HEK293 (cell line): ENCODE measurements at regions not wholly inside any gene's neighbourhood (a gene's known extent, or its start where the extent isn't known, plus 50 kb on each side); places are given as distances from the start of the nearest gene placed in this dataset.

Experiments
- CTCF ChIA-PET: fragments of 350-600 bp; formaldehyde crosslinking; extraction: SDS; loops from one replicate; lab custom pipeline; 2021; ENCODE audit warnings: antibody characterized with exemption; lab: Yijun Ruan, JAX
- POLR2A ChIA-PET: fragments of 300-600 bp; formaldehyde crosslinking; extraction: SDS; loops from one replicate; lab custom pipeline; 2020; ENCODE audit warnings: antibody characterized with exemption, inconsistent platforms; lab: Yijun Ruan, JAX
- H3K27ac ChIP-seq: fragments of 200-500 bp; sonication (Bioruptor generic); 2 replicates; pipeline ENCODE4 v1.5.1; 2014; ENCODE audit warnings: low read depth, low read length, control low read depth, inconsistent platforms; ENCODE audit errors: extremely low read depth
- H3K36me3 ChIP-seq, 2 experiments: fragments of 200-500 bp in 1 of 2; sonication (Bioruptor generic) in 1 of 2; 1 replicate in 1 of 2; 2 replicates in 1 of 2; pipeline ENCODE4 v1.5.1; 2014 to 2017; ENCODE audit warnings: inconsistent platforms in 2 of 2, low read length in 2 of 2; ENCODE audit not compliant: control insufficient read depth in 2 of 2, insufficient read depth in 1 of 2
- H3K4me1 ChIP-seq: fragments of 200-500 bp; sonication (Bioruptor generic); 2 replicates; pipeline ENCODE4 v1.5.1; 2014; ENCODE audit warnings: mild to moderate bottlenecking, low read length, inconsistent platforms; ENCODE audit not compliant: control insufficient read depth, insufficient read depth
- H3K4me3 ChIP-seq: 2 replicates; pipeline ENCODE4 v1.5.1; 2011; ENCODE audit warnings: low read depth, mild to moderate bottlenecking, control low read depth, low read length, moderate library complexity
- H3K9me3 ChIP-seq: fragments of 200-500 bp; sonication (Bioruptor generic); 2 replicates; pipeline ENCODE4 v1.5.1; 2014; ENCODE audit warnings: low read depth, low read length, inconsistent platforms; ENCODE audit not compliant: control insufficient read depth, insufficient read depth
- BCL11B ChIP-seq: fragments of 450-650 bp; formaldehyde crosslinking; IDR thresholded peaks from 2 replicates; pipeline ENCODE4 v1.5.1; 2016; ENCODE audit warnings: low read depth, missing biosample characterization, missing genetic modification characterization
- MYNN ChIP-seq: fragments of 450-650 bp; formaldehyde crosslinking; IDR thresholded peaks from 2 replicates; pipeline ENCODE4 v1.5.1; 2016; ENCODE audit warnings: missing biosample characterization, missing genetic modification characterization, borderline replicate concordance
- SALL2 ChIP-seq: fragments of 450-650 bp; formaldehyde crosslinking; IDR thresholded peaks from 2 replicates; pipeline ENCODE4 v1.5.0; 2017; ENCODE audit warnings: missing biosample characterization, mild to moderate bottlenecking, missing genetic modification characterization, borderline replicate concordance
- SETDB1 ChIP-seq: IDR thresholded peaks from one replicate; pipeline ENCODE4 v1.6.1; 2017; ENCODE audit warnings: mild to moderate bottlenecking, low read length, moderate library complexity, mixed read lengths; ENCODE audit not compliant: insufficient read length
- SP7 ChIP-seq: fragments of 450-650 bp; formaldehyde crosslinking; IDR thresholded peaks from 2 replicates; pipeline ENCODE4 v1.5.1; 2016; ENCODE audit warnings: missing biosample characterization, missing genetic modification characterization
- ZFP69B ChIP-seq: fragments of 450-650 bp; formaldehyde crosslinking; IDR thresholded peaks from 2 replicates; pipeline ENCODE4 v1.5.1; 2016; ENCODE audit warnings: missing biosample characterization, missing genetic modification characterization
- ZNF221 ChIP-seq: fragments of 450-650 bp; formaldehyde crosslinking; IDR thresholded peaks from 2 replicates; pipeline ENCODE4 v1.5.1; 2017; ENCODE audit warnings: missing biosample characterization, missing genetic modification characterization, borderline replicate concordance
- ZNF24 ChIP-seq: fragments of 450-650 bp; formaldehyde crosslinking; IDR thresholded peaks from 2 replicates; pipeline ENCODE4 v1.5.1; 2016; ENCODE audit warnings: missing biosample characterization, missing genetic modification characterization
- ZNF280D ChIP-seq: fragments of 450-650 bp; formaldehyde crosslinking; IDR thresholded peaks from 2 replicates; pipeline ENCODE4 v1.5.1; 2016; ENCODE audit warnings: missing biosample characterization, missing genetic modification characterization
- ZNF302 ChIP-seq: fragments of 450-650 bp; formaldehyde crosslinking; IDR thresholded peaks from 2 replicates; pipeline ENCODE4 v1.5.1; 2016; ENCODE audit warnings: missing biosample characterization, missing genetic modification characterization, low read depth
- ZNF423 ChIP-seq: fragments of 450-650 bp; formaldehyde crosslinking; IDR thresholded peaks from 2 replicates; pipeline ENCODE4 v1.5.1; 2016; ENCODE audit warnings: missing biosample characterization, missing genetic modification characterization
- ZNF580 ChIP-seq: fragments of 450-650 bp; formaldehyde crosslinking; IDR thresholded peaks from 2 replicates; pipeline ENCODE4 v1.5.1; 2016; ENCODE audit warnings: missing biosample characterization, missing genetic modification characterization
- ZNF610 ChIP-seq: fragments of 450-650 bp; formaldehyde crosslinking; IDR thresholded peaks from 2 replicates; pipeline ENCODE4 v1.5.1; 2016; ENCODE audit warnings: missing biosample characterization, missing genetic modification characterization, borderline replicate concordance
- ZNF626 ChIP-seq: fragments of 450-650 bp; sonication (Bioruptor Pico); formaldehyde crosslinking; IDR thresholded peaks from 2 replicates; pipeline ENCODE4 v1.5.1; 2018; ENCODE audit warnings: missing biosample characterization, missing genetic modification characterization, inconsistent platforms
- ZNF660 ChIP-seq: fragments of 450-650 bp; IDR thresholded peaks from 2 replicates; pipeline ENCODE4 v1.5.1; 2018; ENCODE audit warnings: missing biosample characterization, mild to moderate bottlenecking, missing genetic modification characterization
- ZNF664 ChIP-seq: fragments of 450-650 bp; formaldehyde crosslinking; IDR thresholded peaks from 2 replicates; pipeline ENCODE4 v1.5.1; 2016; ENCODE audit warnings: missing biosample characterization, missing genetic modification characterization
- ZNF701 ChIP-seq: fragments of 450-650 bp; formaldehyde crosslinking; IDR thresholded peaks from 2 replicates; pipeline ENCODE4 v1.5.1; 2016; ENCODE audit warnings: missing biosample characterization, missing genetic modification characterization
- ZNF707 ChIP-seq: fragments of 450-650 bp; formaldehyde crosslinking; IDR thresholded peaks from 2 replicates; pipeline ENCODE4 v1.5.1; 2016; ENCODE audit warnings: missing biosample characterization, missing genetic modification characterization
- ZNF76 ChIP-seq: fragments of 450-650 bp; formaldehyde crosslinking; IDR thresholded peaks from 2 replicates; pipeline ENCODE4; 2016; ENCODE audit warnings: low read depth, missing biosample characterization, missing genetic modification characterization, borderline replicate concordance
- ZNF777 ChIP-seq: fragments of 450-650 bp; formaldehyde crosslinking; IDR thresholded peaks from 2 replicates; pipeline ENCODE4 v1.5.1; 2017; ENCODE audit warnings: missing biosample characterization, missing genetic modification characterization, borderline replicate concordance
- TF ChIP-seq, protein P1 (sequence below): fragments of 450-650 bp; formaldehyde crosslinking; IDR thresholded peaks from 2 replicates; pipeline ENCODE4 v1.5.1; 2016; ENCODE audit warnings: missing biosample characterization, missing genetic modification characterization
- TF ChIP-seq, protein P2 (sequence below): fragments of 450-650 bp; formaldehyde crosslinking; IDR thresholded peaks from 2 replicates; pipeline ENCODE4 v1.5.1; 2016; ENCODE audit warnings: missing biosample characterization, missing genetic modification characterization, borderline replicate concordance
- TF ChIP-seq, protein P3 (sequence below): fragments of 450-650 bp; formaldehyde crosslinking; IDR thresholded peaks from 2 replicates; pipeline ENCODE4 v1.5.1; 2016; ENCODE audit warnings: missing biosample characterization, missing genetic modification characterization, borderline replicate concordance

DNA sequence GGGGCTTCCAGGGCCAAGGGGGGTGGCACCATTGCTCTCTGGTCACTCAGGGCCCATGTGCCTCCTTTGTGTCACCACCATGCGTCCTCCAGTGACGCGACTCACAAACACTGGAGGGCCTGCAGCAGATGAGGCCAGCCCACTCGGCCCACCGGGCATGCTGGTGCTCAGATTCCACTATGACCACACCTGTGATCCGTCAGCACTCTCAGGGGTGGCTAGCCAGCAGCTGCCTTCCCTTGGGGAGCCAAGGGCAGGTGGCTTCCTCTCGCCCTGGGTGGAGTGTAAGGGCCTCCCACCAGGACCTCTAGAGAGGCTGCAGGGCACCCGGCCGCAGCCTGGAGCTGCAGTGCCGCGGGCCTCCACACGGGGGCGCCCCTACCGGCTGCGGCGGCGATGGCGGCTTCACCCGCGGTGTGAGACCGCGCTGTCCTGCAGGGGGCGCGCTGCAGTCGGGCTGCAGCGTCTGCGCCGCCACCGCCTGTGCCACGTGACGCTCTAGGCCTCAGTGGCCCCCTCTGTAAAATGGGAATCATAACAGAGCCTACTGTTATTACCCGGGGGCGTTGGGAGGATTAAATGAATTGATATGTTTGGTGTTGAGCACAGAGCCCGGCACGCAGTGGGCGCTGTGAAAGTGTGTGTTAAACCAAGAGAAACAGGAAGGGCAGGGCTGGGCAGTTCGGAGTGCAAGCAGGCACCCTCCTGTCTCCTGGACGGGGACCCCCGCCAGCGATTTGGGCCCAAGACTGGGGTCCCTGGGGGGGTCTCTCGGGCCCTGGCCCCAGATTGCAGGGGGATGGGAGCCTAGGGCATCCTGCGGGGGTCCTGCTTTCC, 192.4 kb upstream of the GSE1 start (continued):
- no peak for TF ChIP-seq ZNF280D (tag by site-specific recombination)
- no peak; the same call in 1 of the 2 replicates for TF ChIP-seq ZNF221
- peak; percentile 51 for TF ChIP-seq SP7
- 0 out of 2 replicates have a peak, but pooled peaks have one; percentile 32 for TF ChIP-seq ZFP69B (tag by site-specific recombination)
- TF ChIP-seq ZNF660 = peak; percentile 95
- 0 out of 2 replicates have a peak, but pooled peaks have one; percentile 35 for TF ChIP-seq ZNF664
- no peak for TF ChIP-seq ZNF302 (tag by site-specific recombination)
- no peak for TF ChIP-seq MYNN (tag by site-specific recombination)
- TF ChIP-seq ZNF777 (tag by site-specific recombination) = no peak
- TF ChIP-seq ZNF580 = peak; percentile 96
- TF ChIP-seq ZNF423 (tag by site-specific recombination) = no peak
- TF ChIP-seq, protein P1, sequence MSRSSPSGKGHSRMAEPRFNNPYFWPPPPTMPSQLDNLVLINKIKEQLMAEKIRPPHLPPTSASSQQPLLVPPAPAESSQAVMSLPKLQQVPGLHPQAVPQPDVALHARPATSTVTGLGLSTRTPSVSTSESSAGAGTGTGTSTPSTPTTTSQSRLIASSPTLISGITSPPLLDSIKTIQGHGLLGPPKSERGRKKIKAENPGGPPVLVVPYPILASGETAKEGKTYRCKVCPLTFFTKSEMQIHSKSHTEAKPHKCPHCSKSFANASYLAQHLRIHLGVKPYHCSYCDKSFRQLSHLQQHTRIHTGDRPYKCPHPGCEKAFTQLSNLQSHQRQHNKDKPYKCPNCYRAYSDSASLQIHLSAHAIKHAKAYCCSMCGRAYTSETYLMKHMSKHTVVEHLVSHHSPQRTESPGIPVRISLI (tag by site-specific recombination) = no peak
- TF ChIP-seq, protein P2, sequence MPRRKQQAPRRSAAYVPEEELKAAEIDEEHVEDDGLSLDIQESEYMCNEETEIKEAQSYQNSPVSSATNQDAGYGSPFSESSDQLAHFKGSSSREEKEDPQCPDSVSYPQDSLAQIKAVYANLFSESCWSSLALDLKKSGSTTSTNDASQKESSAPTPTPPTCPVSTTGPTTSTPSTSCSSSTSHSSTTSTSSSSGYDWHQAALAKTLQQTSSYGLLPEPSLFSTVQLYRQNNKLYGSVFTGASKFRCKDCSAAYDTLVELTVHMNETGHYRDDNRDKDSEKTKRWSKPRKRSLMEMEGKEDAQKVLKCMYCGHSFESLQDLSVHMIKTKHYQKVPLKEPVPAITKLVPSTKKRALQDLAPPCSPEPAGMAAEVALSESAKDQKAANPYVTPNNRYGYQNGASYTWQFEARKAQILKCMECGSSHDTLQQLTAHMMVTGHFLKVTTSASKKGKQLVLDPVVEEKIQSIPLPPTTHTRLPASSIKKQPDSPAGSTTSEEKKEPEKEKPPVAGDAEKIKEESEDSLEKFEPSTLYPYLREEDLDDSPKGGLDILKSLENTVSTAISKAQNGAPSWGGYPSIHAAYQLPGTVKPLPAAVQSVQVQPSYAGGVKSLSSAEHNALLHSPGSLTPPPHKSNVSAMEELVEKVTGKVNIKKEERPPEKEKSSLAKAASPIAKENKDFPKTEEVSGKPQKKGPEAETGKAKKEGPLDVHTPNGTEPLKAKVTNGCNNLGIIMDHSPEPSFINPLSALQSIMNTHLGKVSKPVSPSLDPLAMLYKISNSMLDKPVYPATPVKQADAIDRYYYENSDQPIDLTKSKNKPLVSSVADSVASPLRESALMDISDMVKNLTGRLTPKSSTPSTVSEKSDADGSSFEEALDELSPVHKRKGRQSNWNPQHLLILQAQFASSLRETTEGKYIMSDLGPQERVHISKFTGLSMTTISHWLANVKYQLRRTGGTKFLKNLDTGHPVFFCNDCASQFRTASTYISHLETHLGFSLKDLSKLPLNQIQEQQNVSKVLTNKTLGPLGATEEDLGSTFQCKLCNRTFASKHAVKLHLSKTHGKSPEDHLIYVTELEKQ (tag by site-specific recombination) = no peak
- peak; percentile 45 for TF ChIP-seq SETDB1

DNA sequence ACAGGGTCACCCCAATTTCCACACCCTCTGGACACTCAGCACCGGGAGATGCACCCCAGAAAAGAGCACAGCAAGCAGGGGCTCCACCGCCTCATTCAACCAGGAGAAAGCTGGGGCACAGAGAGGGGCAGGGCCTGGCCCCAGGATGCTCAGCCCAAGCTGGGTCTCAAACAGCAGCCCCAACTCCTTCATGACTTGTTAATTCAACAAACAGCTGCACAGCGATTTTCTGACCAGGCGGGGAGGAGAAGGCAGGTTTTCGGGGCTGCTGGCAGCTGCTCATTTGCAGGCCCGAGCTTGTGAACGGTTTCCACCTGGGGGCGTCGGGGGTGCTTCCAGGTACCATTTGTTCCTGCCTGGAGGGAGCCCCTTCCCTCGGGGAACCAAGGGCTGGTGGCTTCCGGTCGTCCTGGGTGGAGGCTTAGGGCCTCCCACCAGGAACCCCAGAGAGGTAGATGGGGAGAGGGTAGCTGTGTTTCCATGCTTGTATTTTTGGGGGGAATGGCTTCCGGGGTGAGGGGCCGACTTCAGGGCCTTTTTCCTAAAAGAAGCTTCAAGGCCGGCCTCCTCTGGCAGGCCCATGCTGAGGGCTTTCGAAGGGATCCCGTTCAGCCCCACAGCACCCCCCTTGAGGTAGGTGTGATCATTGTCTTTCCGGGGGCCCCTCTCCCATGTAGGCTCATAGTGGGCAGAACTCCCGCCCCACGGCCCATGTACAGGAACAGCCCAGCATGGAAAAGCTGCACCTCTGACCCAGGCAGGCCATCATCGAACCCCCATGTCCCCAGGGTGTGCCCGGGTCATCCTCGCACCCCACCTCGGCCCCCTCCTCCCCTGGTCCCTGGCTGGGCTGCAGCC, 191.6 kb upstream of the GSE1 start:
- Histone ChIP-seq H3K4me3 (no peak overlapping the region), H3K4me1 (no peaks in the 10 kb centered on the region; the same call in 1 of the 2 replicates), H3K36me3 (no peaks in the 10 kb centered on the region), H3K9me3 (no peaks in the 10 kb centered on the region), H3K27ac (no peak overlapping the region)
- ChIA-PET POLR2A (interaction anchor here (0.6 kb wide), 1 partner anchor 102 kb away, joined by 5 read pairs; no protein-coding TSS in a partner anchor), CTCF (interaction anchor here (0.5 to 3.7 kb wide), 30 partner anchors 8 to 297 kb away, joined by 3 to 39 read pairs (median 5); partner anchors contain the start of gene GINS2)
- TF ChIP-seq ZNF76 (tag by site-specific recombination) (no peak), ZNF24 (tag by site-specific recombination) (no peak), ZNF701 (tag by site-specific recombination) (no peak), ZNF707 (tag by site-specific recombination) (no peak), BCL11B (tag by site-specific recombination) (no peak), SALL2 (tag by site-specific recombination) (no peak), ZNF610 (tag by site-specific recombination) (no peak), ZNF626 (tag by site-specific recombination) (no peak), MYNN (tag by site-specific recombination) (no peak)
- TF ChIP-seq, protein P3, sequence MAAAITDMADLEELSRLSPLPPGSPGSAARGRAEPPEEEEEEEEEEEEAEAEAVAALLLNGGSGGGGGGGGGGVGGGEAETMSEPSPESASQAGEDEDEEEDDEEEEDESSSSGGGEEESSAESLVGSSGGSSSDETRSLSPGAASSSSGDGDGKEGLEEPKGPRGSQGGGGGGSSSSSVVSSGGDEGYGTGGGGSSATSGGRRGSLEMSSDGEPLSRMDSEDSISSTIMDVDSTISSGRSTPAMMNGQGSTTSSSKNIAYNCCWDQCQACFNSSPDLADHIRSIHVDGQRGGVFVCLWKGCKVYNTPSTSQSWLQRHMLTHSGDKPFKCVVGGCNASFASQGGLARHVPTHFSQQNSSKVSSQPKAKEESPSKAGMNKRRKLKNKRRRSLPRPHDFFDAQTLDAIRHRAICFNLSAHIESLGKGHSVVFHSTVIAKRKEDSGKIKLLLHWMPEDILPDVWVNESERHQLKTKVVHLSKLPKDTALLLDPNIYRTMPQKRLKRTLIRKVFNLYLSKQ (tag by site-specific recombination) = no peak
